Middle frontal gyrus (tissue), 1 donor: ENCODE measurements at regions not wholly inside any gene's neighbourhood (a gene's known extent, or its start where the extent isn't known, plus 50 kb on each side); places are given as distances from the start of the nearest gene placed in this dataset.
"Not testable (repeated sequence)": the region's sequence is repeated elsewhere in the genome, so short reads cannot be mapped to it uniquely, and the experiment has no call there.

Experiments used
- DNase-seq: peaks from one replicate; pipeline ENCODE4 v3.0.0-alpha.2; 2015; ENCODE audit warnings: low spot score; ENCODE audit errors: extremely low spot score

DNA sequence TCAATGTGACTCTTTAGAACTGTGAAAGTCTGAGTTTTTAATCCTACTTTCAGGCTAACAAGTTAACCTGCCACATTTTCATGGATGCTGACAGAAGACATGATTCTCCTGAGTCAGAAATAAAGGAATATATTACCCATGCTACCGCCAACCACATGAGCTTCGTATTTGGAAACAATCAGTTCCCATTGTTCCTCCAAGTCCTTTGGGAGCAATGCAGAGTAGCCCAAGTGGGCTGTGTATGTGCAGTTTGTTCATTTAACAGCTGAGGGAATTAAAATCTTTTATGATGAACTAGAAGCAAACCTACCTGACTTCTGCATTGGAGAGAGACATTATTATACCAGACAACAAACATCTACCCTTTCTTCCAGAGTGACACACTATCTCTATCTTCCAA, 169.3 kb upstream of the BET1 start:
- no peak for DNase-seq

GRCh38 chr7:94174375-94174774, 170.2 kb upstream of the BET1 start:
- DNase-seq = no peak

- DNase-seq = no peak
Measured at GRCh38 chr7:94174956-94175355, 170.8 kb upstream of the BET1 start.

DNA sequence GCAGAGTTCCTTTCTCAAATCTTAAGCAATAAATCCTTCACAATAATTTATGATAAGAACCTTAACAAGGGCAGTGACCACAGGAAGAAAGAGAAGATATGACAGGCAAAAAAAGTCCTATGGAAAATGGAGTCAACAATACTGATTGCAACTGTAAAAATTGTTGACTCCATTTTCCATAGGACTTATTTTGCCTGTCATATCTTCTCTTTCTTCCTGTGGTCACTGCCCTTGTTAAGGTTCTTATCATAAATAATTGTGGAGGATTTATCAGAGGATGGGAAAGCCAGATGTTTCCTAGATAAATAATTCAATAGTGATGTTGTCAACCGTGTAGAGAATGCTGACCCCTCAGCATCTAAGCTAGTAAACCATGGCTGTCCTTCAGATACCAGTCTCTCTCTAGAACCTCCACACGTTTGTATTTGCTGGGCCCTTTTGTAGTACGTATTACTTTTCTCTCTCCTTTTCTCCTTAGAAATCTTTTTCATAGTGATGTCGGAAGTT, 172.6 kb upstream of the BET1 start:
- DNase-seq = no peak

GRCh38 chr7:94177441-94177840, 173.3 kb upstream of the BET1 start:
- no peak for DNase-seq

GRCh38 chr7:94178230-94178629, 174.1 kb upstream of the BET1 start:
- DNase-seq = no peak

DNA sequence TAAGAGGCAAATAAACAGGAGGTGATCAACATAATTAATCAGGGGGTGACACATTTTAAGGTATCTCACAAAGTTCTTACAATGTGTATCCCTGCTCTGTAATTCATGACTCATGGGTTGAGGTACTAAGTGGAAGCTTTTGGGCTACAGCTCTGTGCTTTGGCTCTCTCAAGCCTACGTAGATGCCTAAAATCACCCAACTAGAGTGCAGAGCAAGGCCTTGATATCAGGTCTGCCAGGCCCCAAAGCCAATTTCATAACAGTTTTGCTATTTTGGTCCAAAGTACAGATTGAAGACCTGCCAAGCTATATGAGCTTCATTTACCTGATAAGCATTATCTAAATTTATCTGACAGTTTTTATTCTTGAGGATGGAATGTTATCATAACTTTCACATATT, 175.3 kb upstream of the BET1 start:
- no peak for DNase-seq

- DNase-seq = no peak
Measured at GRCh38 chr7:94182066-94182465, 177.9 kb upstream of the BET1 start.

GRCh38 chr7:94182721-94183120, 178.6 kb upstream of the BET1 start:
- no peak for DNase-seq

- no peak for DNase-seq
Measured at GRCh38 chr7:94183289-94183749, 179.2 kb upstream of the BET1 start.

GRCh38 chr7:94183891-94184290, 179.7 kb upstream of the BET1 start:
- DNase-seq = no peak

- no peak for DNase-seq
Measured at GRCh38 chr7:94188350-94188749, 184.2 kb upstream of the BET1 start.

DNA sequence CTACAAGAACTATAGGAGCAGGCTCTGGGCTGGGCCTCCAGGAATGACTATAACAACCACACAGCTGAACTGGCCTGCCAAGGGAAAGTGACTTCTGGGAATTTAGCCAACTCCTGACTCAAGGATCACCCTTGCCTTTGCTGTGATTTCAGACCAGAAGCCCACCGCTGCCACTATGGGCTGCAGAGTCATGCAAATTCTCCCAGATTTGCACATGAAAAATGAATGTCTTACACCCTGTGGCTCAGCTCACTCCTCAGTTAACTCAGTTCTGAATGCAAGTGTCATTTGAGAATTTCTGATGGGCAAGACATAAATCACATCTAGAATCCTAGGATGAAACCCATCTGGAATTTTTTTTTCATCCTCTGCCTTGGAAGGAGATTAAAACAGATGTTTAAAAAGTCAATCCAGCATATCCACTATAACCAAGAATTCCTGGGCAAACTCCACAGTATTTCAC, 186.5 kb upstream of the BET1 start:
- DNase-seq = no peak

DNA sequence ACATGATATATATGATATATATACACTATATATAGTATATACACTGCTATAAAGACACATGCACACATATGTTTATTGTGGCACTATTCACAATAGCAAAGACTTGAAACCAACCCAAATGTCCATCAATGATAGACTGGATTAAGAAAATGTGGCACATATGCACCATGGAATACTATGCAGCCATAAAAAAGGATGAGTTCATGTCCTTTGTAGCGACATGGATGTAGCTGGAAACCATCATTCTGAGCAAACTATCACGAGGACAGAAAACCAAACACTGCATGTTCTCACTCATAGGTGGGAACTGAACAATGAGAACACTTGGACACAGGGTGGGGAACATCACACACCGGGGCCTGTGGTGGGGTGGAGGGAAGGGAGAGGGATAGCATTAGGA, 190.3 kb upstream of the BET1 start:
- DNase-seq = not testable (repeated sequence)

- no peak for DNase-seq
Measured at GRCh38 chr7:94195201-94195600, 191.0 kb upstream of the BET1 start.

DNA sequence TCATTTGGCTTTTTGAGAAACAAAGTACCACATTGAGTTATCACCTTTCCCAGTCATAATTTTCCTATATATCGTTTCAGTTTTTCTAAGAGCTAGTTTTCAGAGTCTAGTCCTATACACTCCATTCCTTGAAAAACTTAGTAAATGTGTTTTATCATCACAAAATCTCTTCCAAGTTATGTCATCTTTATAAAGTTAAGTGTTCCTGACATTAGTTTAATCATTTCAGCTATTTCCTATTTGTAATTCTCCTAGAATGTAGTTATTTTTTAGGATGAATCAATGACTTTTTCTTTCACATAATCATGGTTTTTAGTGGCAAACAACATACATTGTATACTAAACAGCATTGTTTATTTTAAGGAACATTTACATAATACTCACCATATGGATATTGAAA, 191.7 kb upstream of the BET1 start:
- DNase-seq = no peak

GRCh38 chr7:94205529-94205928, 189.2 kb upstream of the COL1A2 start:
- DNase-seq = no peak

GRCh38 chr7:94206295-94206694, 188.4 kb upstream of the COL1A2 start:
- no peak for DNase-seq

DNA sequence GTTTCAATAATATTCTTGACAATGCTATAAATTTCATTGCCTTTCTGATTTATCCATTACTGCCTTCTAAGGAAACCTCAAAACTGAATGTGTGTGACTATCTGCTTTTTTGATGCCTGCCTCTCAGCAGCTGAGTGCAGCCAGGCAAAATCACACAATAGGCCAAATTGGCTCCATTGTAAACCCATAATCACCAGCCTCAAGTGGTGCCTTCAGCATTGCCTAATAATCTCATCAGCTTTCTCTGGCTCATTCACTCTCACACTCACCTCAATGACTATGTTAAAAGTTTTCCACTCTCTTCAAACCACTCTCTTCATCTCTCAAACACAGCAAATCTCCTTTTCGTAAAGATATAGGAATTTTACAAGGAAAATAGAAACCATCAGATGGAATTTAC, 182.5 kb upstream of the COL1A2 start:
- no peak for DNase-seq

DNA sequence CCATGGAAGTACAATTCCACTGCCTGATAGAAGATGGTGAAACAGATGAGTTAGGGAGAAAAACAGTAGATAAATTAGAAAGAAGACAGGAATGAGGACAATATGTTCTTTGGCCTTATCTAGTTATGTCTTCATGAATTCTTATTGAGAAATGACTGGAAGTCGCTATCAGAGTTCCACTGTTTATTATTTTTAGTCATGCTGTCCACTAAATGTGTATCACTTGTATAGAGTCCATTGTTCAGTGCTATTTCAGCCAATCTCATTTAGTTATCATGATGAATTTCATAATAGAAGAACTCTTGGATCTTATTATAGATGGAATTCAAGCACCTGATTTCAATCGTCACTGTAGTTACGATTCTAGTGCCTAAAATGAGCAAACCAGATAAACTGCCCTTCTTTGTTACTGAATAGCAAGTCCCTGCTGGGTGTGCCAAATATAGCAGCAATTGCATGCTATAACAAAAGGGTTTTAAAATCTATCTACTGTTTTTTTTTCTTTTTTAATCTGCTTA, 177.7 kb upstream of the COL1A2 start:
- DNase-seq = no peak

DNA sequence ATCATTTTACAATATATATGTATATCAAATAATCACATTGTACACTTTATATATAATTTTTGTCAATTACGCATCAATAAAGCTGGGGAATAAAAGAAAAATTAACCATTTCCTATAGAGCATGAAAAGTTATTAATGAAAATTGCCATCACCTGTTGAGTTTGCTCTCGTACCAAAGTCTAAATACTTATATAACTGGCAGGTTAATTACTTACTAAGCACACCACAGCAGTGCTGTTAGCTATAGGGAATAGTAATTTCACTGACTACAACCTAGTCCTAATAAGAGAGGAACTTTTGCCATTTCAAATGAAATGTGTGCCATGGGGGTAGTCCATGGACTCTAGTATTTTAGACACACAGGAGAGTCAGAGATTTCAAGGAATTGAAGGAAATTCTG, 176.9 kb upstream of the COL1A2 start:
- DNase-seq = no peak

- DNase-seq = no peak
Measured at GRCh38 chr7:94222516-94222915, 172.2 kb upstream of the COL1A2 start.

DNA sequence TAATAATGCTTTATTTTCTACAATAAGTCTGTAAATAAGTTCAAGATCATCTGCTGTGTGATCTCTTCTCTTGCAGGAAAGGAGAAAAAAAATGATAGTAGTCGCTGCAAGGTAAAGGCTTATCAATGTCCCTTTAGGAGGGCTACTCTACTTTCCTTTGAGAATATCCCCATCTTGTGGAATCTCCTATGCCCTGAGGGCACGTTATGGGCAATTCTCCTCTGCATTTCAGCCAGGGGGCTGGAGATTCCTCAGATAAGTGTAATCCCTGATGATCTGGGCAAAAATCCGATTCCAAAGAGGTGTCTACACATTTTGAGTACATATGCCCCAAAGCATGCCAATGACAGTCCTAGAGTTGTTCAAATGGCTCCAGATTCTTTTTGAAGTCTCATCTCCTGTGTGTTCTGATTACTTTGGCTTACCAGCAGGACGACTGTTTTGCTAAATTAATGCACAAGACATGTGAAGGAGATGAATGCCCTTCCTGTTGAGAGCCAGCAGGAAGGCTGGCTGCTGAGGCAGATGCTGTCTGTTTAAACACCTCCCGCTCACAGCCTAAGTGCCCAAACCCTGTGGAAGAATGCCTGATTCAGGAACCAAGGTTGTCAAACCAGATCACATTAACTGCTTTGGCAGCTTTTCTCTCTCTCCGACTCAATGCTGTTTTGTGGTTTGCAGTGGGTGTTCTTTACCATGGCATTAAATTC, 171.2 kb upstream of the COL1A2 start:
- no peak for DNase-seq
